ENCODE measurements at regions not wholly inside any gene's neighbourhood (a gene's known extent, or its start where the extent isn't known, plus 50 kb on each side); places are given as distances from the start of the nearest gene placed in this dataset.

GRCh38 chr5:56658972-56659371 is 156.4 kb upstream of the MAP3K1 start:
- TF ChIP-seq CTCF (conservative IDR thresholded peaks at IDR 0.05; ENCODE audit: low read length) = no peak
- H3K4me3 ChIP-seq (ENCODE audit: low read length) = no peak overlapping the region
- no peak for DNase-seq (ENCODE audit: low read depth)

- no peak for TF ChIP-seq CTCF (conservative IDR thresholded peaks at IDR 0.05; ENCODE audit: low read length)
- DNase-seq (ENCODE audit: low read depth) = no peak
- H3K4me3 ChIP-seq (ENCODE audit: low read length) = no peak overlapping the region
Observed at GRCh38 chr5:56656846-56657726, 158.3 kb upstream of the MAP3K1 start.

- H3K4me3 ChIP-seq (ENCODE audit: low read length) = no peak overlapping the region
- no peak for DNase-seq (ENCODE audit: low read depth)
- TF ChIP-seq CTCF (conservative IDR thresholded peaks at IDR 0.05; ENCODE audit: low read length) = no peak
Observed at GRCh38 chr5:56651893-56652292, 163.5 kb upstream of the MAP3K1 start.

GRCh38 chr5:56650386-56650785 is 165.0 kb upstream of the MAP3K1 start:
- TF ChIP-seq CTCF (conservative IDR thresholded peaks at IDR 0.05; ENCODE audit: low read length) = no peak
- no peak for DNase-seq (ENCODE audit: low read depth)
- H3K4me3 ChIP-seq (ENCODE audit: low read length) = no peak overlapping the region

GRCh38 chr5:56649569-56649968 is 165.8 kb upstream of the MAP3K1 start:
- peak; percentile 57 for DNase-seq (ENCODE audit: low read depth)
- H3K4me3 ChIP-seq (ENCODE audit: low read length) = no peak overlapping the region
- no peak for TF ChIP-seq CTCF (conservative IDR thresholded peaks at IDR 0.05; ENCODE audit: low read length)

- no peak overlapping the region for H3K4me3 ChIP-seq (ENCODE audit: low read length)
- TF ChIP-seq CTCF (conservative IDR thresholded peaks at IDR 0.05; ENCODE audit: low read length) = no peak
- no peak for DNase-seq (ENCODE audit: low read depth)
Observed at GRCh38 chr5:56648460-56649034, 166.8 kb upstream of the MAP3K1 start.
